Suprapubic skin (tissue), 4 donors: ENCODE measurements at regions not wholly inside any gene's neighbourhood (a gene's known extent, or its start where the extent isn't known, plus 50 kb on each side); places are given as distances from the start of the nearest gene placed in this dataset.

Source experiments
- DNase-seq, 2 donors: peaks; one replicate each; pipeline ENCODE4 v3.0.0-alpha.2; 2019; ENCODE audit warnings: low spot score in 2 of 2
- H3K27ac ChIP-seq: fragments of 200-600 bp; sonication (generic); one replicate; pipeline ENCODE4 v1.5.1; 2019
- H3K27me3 ChIP-seq: fragments of 200-600 bp; sonication (generic); one replicate; pipeline ENCODE4 v1.5.1; 2019
- H3K36me3 ChIP-seq: fragments of 200-600 bp; sonication (generic); one replicate; pipeline ENCODE4 v1.5.1; 2019
- H3K4me1 ChIP-seq: fragments of 200-600 bp; sonication (generic); one replicate; pipeline ENCODE4 v1.5.1; 2019
- H3K4me3 ChIP-seq: fragments of 200-600 bp; sonication (generic); one replicate; pipeline ENCODE4 v1.5.1; 2019; ENCODE audit warnings: mild to moderate bottlenecking
- H3K9me3 ChIP-seq: fragments of 200-600 bp; sonication (generic); one replicate; pipeline ENCODE4 v1.5.1; 2019
- CTCF ChIP-seq, 2 donors: fragments of 200-600 bp in 1 of 2; fragments of 450-650 bp in 1 of 2; sonication (generic) in 1 of 2; IDR thresholded peaks; one replicate each; pipeline ENCODE4 v1.5.1; 2016 to 2019; ENCODE audit warnings: antibody characterized with exemption in 2 of 2, mild to moderate bottlenecking in 1 of 2, moderate library complexity in 1 of 2
- EP300 ChIP-seq: sonication (generic); formaldehyde crosslinking; IDR thresholded peaks from one replicate; pipeline ENCODE4 v1.6.1; 2017; ENCODE audit warnings: antibody characterized with exemption
- POLR2A ChIP-seq, 2 donors: fragments of 450-650 bp; IDR thresholded peaks; one replicate each; pipeline ENCODE4 v1.6.1; 2017; ENCODE audit warnings: antibody characterized with exemption in 2 of 2, mild to moderate bottlenecking in 2 of 2, moderate library complexity in 2 of 2
- POLR2AphosphoS5 ChIP-seq, 3 donors: sonication (generic); formaldehyde crosslinking; IDR thresholded peaks; one replicate each; pipeline ENCODE4 v1.6.1; 2017; ENCODE audit warnings: antibody characterized with exemption in 3 of 3
- WGBS: methylation state at CpG from one replicate; pipeline ENCODE4 v1.1.5; 2018; 5-methylcytosine and 5-hydroxymethylcytosine counted together

- Histone ChIP-seq H3K9me3 (no peaks in the 10 kb centered on the region), H3K36me3 (no peaks in the 10 kb centered on the region), H3K27ac (no peak overlapping the region), H3K4me1 (peaks cover 37% of the 10 kb centered on the region), H3K27me3 (no peaks in the 10 kb centered on the region), H3K4me3 (no peak overlapping the region)
- 80% methylated on average over 1 of the region's 20 CpGs for WGBS
- TF ChIP-seq CTCF (IDR thresholded peaks at IDR 0.05) (no peak), EP300 (no peak), POLR2AphosphoS5 (IDR thresholded peaks at IDR 0.05) (no peak), POLR2A (IDR thresholded peaks at IDR 0.05) (no peak)
- peak; percentile 45 to 66 for DNase-seq
Measured at GRCh38 chr11:69380451-69380901, 86.5 kb downstream of the MYEOV start.

- peaks cover 31% of the 10 kb centered on the region for H3K4me1 ChIP-seq
- no peaks in the 10 kb centered on the region for H3K27me3 ChIP-seq
- H3K36me3 ChIP-seq, result no peaks in the 10 kb centered on the region
- DNase-seq, result peak; percentile 35 to 46
- H3K27ac ChIP-seq, result no peak overlapping the region
- no peak for TF ChIP-seq POLR2A (IDR thresholded peaks at IDR 0.05)
- TF ChIP-seq POLR2AphosphoS5 (IDR thresholded peaks at IDR 0.05), result no peak
- no peak for TF ChIP-seq CTCF (IDR thresholded peaks at IDR 0.05)
- no peak for TF ChIP-seq EP300
- H3K4me3 ChIP-seq, result no peak overlapping the region
- H3K9me3 ChIP-seq, result no peaks in the 10 kb centered on the region
- no CpG with 5 or more reads among the region's 10 CpGs for WGBS
Measured at GRCh38 chr11:69380921-69381581, 87.1 kb downstream of the MYEOV start.

GRCh38 chr11:69381681-69382130 lies 87.8 kb downstream of the MYEOV start:
- H3K9me3 ChIP-seq, result no peaks in the 10 kb centered on the region
- no peak for TF ChIP-seq POLR2AphosphoS5 (IDR thresholded peaks at IDR 0.05)
- no peak for TF ChIP-seq EP300
- TF ChIP-seq POLR2A (IDR thresholded peaks at IDR 0.05), result no peak
- TF ChIP-seq CTCF (IDR thresholded peaks at IDR 0.05), result no peak
- 87% methylated on average over 17 of the region's 17 CpGs for WGBS
- no peak overlapping the region for H3K27ac ChIP-seq
- H3K4me3 ChIP-seq, result no peak overlapping the region
- peak; percentile 44 to 72 for DNase-seq
- no peaks in the 10 kb centered on the region for H3K27me3 ChIP-seq
- H3K36me3 ChIP-seq, result no peaks in the 10 kb centered on the region
- H3K4me1 ChIP-seq, result peaks cover 24% of the 10 kb centered on the region

GRCh38 chr11:69382131-69383128 lies 88.5 kb downstream of the MYEOV start:
- H3K4me1 ChIP-seq, result peaks cover 17% of the 10 kb centered on the region
- TF ChIP-seq EP300 (no peak), CTCF (IDR thresholded peaks at IDR 0.05) (no peak), POLR2A (IDR thresholded peaks at IDR 0.05) (no peak), POLR2AphosphoS5 (IDR thresholded peaks at IDR 0.05) (no peak)
- H3K27me3 ChIP-seq, result no peaks in the 10 kb centered on the region
- peak; percentile 66 to 78 for DNase-seq
- 77% methylated on average over 12 of the region's 27 CpGs for WGBS
- H3K4me3 ChIP-seq, result no peak overlapping the region
- no peaks in the 10 kb centered on the region for H3K36me3 ChIP-seq
- H3K9me3 ChIP-seq, result no peaks in the 10 kb centered on the region
- no peak overlapping the region for H3K27ac ChIP-seq
